KMS-11 (cell line): ENCODE measurements at regions not wholly inside any gene's neighbourhood (a gene's known extent, or its start where the extent isn't known, plus 50 kb on each side); places are given as distances from the start of the nearest gene placed in this dataset.

ENCODE experiments used
- H2AFZ ChIP-seq: fragments of 200-600 bp; sonication (generic); 2 replicates; pipeline ENCODE4 v1.6.1; 2016; ENCODE audit warnings: antibody characterized with exemption, mixed run types, low read depth
- H3K27ac ChIP-seq: fragments of 200-600 bp; sonication (generic); 2 replicates; pipeline ENCODE4 v1.6.1; 2016; ENCODE audit warnings: mild to moderate bottlenecking, mixed run types
- H3K27me3 ChIP-seq: fragments of 200-600 bp; sonication (generic); 2 replicates; pipeline ENCODE4 v1.6.1; 2017; ENCODE audit warnings: mild to moderate bottlenecking, low read depth, mixed run types, moderate library complexity; ENCODE audit not compliant: insufficient read depth
- H3K36me3 ChIP-seq: fragments of 200-600 bp; sonication (generic); 2 replicates; pipeline ENCODE4 v1.6.1; 2017; ENCODE audit warnings: mild to moderate bottlenecking, mixed run types; ENCODE audit not compliant: insufficient read depth
- H3K4me1 ChIP-seq: fragments of 200-600 bp; sonication (generic); 2 replicates; pipeline ENCODE4 v1.6.1; 2016; ENCODE audit warnings: mild to moderate bottlenecking, low read depth, mixed run types; ENCODE audit not compliant: poor library complexity, severe bottlenecking
- H3K4me2 ChIP-seq: fragments of 200-600 bp; sonication (generic); 2 replicates; pipeline ENCODE4 v1.7.0; 2016; ENCODE audit warnings: mild to moderate bottlenecking, mixed run types
- H3K4me3 ChIP-seq: fragments of 200-600 bp; sonication (generic); IDR thresholded peaks from 2 replicates; pipeline ENCODE4 v1.6.1; 2017; ENCODE audit warnings: low read depth, low read length, mixed read lengths; ENCODE audit not compliant: insufficient read depth
- H3K79me2 ChIP-seq: fragments of 200-600 bp; sonication (generic); 2 replicates; pipeline ENCODE4 v1.6.1; 2016; ENCODE audit warnings: low read depth, mixed run types; ENCODE audit not compliant: insufficient read depth
- H3K9ac ChIP-seq: fragments of 200-600 bp; sonication (generic); 2 replicates; pipeline ENCODE4 v1.6.1; 2016; ENCODE audit warnings: mild to moderate bottlenecking, mixed run types
- H4K20me1 ChIP-seq: fragments of 200-600 bp; sonication (generic); 2 replicates; pipeline ENCODE4 v1.6.1; 2016; ENCODE audit warnings: mild to moderate bottlenecking, mixed run types; ENCODE audit not compliant: insufficient read depth
- CTCF ChIP-seq: fragments of 200-600 bp; sonication (generic); conservative IDR thresholded peaks from 2 replicates; pipeline ENCODE4 v1.6.1; 2017; ENCODE audit warnings: low read depth, mild to moderate bottlenecking, antibody characterized with exemption, low read length, moderate library complexity, mixed read lengths

- no peak overlapping the region for H2AFZ ChIP-seq
Measured at GRCh38 chr2:189287363-189287762, 107.8 kb upstream of the COL5A2 start.

GRCh38 chr2:189287982-189288521 lies 108.5 kb upstream of the COL5A2 start:
- Histone ChIP-seq H3K4me1 (no peaks in the 10 kb centered on the region), H2AFZ (no peak overlapping the region), H3K36me3 (no peaks in the 10 kb centered on the region), H3K27ac (no peak overlapping the region), H3K27me3 (no peaks in the 10 kb centered on the region), H3K9ac (no peak overlapping the region), H3K4me3 (no peak overlapping the region), H3K79me2 (no peaks in the 10 kb centered on the region), H4K20me1 (no peaks in the 10 kb centered on the region), H3K4me2 (no peak overlapping the region)
- peak; percentile 35; the same call in 1 of the 2 replicates for TF ChIP-seq CTCF

More at GRCh38 chr2:189287363-189287762, 107.8 kb upstream of the COL5A2 start:
- Histone ChIP-seq H3K27me3 (no peaks in the 10 kb centered on the region), H3K4me3 (no peak overlapping the region), H3K27ac (no peak overlapping the region), H3K9ac (no peak overlapping the region), H3K4me2 (no peak overlapping the region), H3K79me2 (no peaks in the 10 kb centered on the region), H3K4me1 (no peaks in the 10 kb centered on the region), H3K36me3 (no peaks in the 10 kb centered on the region), H4K20me1 (no peaks in the 10 kb centered on the region)
- no peak for TF ChIP-seq CTCF

GRCh38 chr2:189291460-189291859 lies 111.9 kb upstream of the COL5A2 start:
- H3K27ac ChIP-seq, result no peak overlapping the region
- no peaks in the 10 kb centered on the region for H3K27me3 ChIP-seq
- no peaks in the 10 kb centered on the region for H4K20me1 ChIP-seq
- no peaks in the 10 kb centered on the region for H3K79me2 ChIP-seq
- no peaks in the 10 kb centered on the region for H3K4me1 ChIP-seq
- H2AFZ ChIP-seq, result no peak overlapping the region
- no peak overlapping the region for H3K4me3 ChIP-seq
- H3K36me3 ChIP-seq, result no peaks in the 10 kb centered on the region
- H3K9ac ChIP-seq, result no peak overlapping the region
- no peak overlapping the region for H3K4me2 ChIP-seq
- no peak for TF ChIP-seq CTCF

- Histone ChIP-seq H3K4me3 (no peak overlapping the region), H3K9ac (no peak overlapping the region), H3K36me3 (no peaks in the 10 kb centered on the region), H3K27me3 (no peaks in the 10 kb centered on the region), H3K4me2 (no peak overlapping the region), H3K79me2 (no peaks in the 10 kb centered on the region), H4K20me1 (no peaks in the 10 kb centered on the region), H2AFZ (no peak overlapping the region), H3K27ac (no peak overlapping the region), H3K4me1 (peaks cover 8% of the 10 kb centered on the region)
- TF ChIP-seq CTCF, result no peak
Measured at GRCh38 chr2:189293164-189293563, 113.6 kb upstream of the COL5A2 start.
